ENCODE measurements at regions not wholly inside any gene's neighbourhood (a gene's known extent, or its start where the extent isn't known, plus 50 kb on each side); places are given as distances from the start of the nearest gene placed in this dataset.
A peak's percentile ranks its signal among the peaks of the same experiment; 100 is the strongest.
"Not testable (repeated sequence)": the region's sequence is repeated elsewhere in the genome, so short reads cannot be mapped to it uniquely, and the experiment has no call there.

DNA sequence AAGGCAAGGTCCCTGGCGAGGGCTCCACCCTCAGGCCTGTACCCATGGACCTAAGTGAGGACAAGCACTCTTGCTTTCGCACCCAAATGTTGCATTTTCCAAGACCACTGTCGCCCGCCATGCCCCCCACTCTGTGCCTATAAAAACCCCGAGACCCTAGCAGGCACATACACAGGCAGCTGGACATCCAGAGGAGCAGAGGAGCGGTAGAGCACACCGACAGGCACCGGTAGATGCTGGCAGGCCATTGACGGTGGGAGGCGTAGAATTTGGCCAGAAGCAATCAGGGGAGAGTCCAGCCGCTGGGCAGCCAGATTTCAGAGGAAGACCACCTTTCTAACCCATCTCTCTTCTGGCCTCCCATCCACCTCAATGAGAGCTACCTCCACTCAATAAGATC lies 715.2 kb upstream of the AADAT start:
- DNase-seq (ENCODE audit: low spot score): no peak

DNA sequence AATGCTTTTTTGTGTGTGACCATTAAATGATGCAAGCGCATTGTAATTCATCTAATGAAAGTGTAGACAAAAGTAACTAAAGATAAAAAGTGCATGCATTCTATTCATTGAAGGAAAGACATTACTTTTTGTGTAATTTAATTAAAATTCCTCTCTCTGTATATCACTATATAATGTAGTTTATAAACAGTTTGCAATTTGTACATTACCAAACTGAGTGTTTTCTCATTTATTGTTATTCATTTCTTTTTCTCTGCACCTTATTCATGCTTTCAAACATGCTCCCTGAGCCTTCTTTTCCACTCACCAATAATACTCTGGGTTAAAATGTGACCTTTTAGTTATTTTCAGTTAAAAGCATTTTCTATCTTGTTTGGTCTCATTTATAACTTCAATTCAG lies 713.7 kb upstream of the AADAT start:
- no peak for DNase-seq (ENCODE audit: low spot score)

DNA sequence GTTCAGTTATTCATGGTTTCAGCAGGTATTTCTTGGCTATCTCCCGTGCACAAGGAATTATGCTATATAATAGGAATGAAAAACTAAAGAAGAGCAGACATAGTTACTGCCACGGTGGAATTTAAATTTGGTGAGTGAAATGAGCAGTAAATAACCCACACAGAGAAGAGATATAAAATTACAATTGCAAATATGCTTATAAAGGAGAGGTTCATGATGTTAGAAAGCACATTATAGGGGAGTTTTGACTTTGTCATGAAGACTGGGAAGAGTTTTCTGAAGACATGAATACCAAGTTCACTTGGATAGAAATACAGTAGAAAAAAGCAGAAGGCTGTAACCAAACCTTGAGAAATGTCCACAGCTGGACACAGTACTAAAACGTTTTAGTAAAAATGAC lies 712.0 kb upstream of the AADAT start:
- no peak for DNase-seq (ENCODE audit: low spot score)

DNA sequence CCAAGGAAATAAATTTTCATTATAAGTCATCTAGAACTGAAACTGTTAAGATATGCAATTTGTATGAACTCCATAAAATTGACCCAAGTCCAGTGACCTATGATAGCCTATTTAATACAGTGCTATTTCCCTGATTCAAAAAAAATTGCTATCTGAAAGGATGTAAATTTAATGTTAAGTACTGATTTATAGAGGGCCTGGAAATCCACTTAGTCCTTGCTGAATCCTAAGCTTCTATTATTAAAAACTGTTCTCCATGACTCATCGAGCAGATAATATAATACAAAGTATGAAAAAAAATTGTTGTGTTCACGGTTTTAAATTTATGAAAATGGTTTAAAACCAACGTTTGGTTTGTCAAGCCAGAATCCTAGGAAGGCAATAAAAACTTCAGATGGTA lies 704.8 kb upstream of the AADAT start:
- DNase-seq (ENCODE audit: low spot score): no peak

DNA sequence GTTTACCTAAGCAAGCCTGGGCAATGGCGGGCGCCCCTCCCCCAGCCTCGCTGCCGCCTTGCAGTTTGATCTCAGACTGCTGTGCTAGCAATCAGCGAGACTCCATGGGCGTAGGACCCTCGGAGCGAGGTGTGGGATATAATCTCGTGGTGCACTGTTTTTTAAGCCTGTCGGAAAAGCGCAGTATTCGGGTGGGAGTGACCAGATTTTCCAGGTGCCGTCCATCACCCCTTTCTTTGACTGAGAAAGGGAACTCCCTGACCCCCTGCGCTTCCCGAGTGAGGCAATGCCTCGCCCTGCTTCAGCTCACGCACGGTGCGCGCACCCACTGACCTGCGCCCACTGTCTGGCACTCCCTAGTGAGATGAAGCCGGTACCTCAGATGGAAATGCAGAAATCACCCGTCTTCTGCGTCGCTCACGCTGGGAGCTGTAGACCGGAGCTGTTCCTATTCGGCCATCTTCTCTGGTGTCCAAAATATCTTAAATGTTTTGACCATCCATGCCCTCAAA lies 698.8 kb upstream of the AADAT start:
- DNase-seq (ENCODE audit: low spot score): not testable (repeated sequence)

DNA sequence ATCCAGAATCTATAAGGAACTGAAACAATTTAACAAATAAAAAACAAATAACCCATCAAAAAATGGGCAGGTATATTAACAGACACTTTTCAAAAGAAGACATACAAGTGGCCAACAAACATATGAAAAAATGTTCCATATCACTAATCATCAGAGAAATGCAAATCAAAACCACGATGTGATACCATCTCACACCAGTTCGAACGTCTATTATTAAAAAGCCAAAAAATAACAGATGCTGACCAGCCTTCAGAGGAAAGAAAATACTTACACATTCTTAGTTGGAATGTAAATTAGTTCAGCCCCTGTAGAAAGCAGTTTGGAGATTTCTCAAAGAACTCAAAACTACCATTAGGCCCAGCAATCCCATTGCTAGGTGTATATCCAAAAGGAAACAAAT lies 687.9 kb upstream of the AADAT start:
- no peak for DNase-seq (ENCODE audit: low spot score)

DNA sequence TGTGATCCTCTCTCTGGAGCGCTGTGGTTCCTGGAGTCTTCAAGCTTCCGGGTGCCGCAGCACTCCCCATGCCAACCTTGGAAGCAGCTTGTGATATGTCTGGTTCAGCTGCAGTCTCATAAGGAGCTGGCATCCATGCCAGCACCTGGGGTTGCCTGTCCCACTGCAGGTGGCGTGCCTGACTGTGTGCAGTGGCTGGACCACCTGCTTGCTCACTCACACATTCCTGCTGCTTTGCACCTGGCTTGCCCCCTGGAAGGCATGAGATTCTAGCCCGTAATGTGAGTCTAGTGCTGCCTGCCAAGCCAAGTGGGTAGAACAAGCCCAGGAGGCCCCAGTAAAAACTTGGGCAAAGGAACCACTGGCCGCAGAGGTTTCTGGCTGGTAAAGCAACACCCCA lies 687.2 kb upstream of the AADAT start:
- DNase-seq (ENCODE audit: low spot score): no peak

DNA sequence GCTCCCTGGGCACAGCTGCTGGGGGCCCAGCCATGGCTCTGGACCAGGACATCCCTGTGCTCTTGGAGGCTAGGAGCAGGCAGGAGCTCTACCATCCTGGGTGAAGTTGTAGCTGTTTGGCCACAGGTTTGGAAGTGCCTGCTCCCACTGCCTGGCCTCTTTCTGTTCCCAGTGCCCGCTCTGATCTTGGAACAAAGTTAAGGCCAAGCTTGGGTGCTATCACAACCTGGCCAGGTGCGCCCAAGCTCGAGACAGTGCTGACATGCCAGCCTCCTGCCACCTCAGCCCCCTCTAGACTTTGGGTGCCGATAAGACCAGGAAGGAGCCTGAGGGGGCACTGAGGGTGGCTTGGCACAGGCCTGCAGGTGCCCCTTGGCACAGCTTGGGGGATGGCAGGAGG lies 686.1 kb upstream of the AADAT start:
- DNase-seq (ENCODE audit: low spot score): no peak

DNA sequence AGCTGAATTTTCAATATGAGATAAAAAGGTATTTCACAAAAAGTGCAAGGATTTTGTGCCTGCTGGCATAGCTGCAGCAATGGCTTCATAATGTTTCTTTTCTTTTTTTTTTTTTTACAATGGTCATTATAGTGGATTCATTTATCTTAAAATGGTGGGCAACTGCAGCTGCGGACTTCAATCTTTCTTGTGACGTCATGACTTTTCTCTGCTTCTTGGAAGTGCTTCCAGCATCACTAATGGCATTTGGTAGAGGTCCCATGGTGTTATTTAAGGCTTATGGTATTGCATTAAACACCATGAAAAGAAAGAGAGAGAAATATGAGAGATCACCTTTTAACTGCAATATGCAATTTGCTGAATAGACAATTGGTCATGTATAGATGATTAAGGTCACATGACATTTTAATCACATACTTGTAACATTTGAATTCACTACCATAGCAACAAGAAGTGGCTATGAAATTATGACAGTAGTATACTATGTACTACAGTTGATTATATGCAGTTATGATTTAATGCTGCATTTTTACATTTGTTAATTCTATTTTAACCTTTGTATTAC lies 684.0 kb upstream of the AADAT start:
- no peak for DNase-seq (ENCODE audit: low spot score)

DNA sequence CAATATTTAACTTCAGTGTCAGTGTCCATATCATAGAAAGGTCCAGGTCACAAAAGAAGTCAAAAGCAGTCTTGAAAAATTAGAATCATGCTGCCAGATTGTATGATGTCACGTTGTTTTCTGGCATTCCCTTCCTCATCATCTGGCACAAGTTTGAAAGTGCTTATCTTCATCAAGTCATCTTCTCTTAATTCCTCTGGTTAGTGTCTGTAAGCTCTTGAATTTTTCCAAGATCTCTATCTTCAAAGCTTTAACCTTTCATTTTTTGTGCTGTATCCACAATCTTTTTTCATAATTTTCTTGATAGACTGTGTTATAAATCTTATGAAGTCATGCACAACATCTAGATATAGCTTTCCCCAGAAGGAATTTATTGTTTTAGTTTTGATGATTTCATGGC lies 682.7 kb upstream of the AADAT start:
- peak; percentile 3 for DNase-seq (ENCODE audit: low spot score)

DNA sequence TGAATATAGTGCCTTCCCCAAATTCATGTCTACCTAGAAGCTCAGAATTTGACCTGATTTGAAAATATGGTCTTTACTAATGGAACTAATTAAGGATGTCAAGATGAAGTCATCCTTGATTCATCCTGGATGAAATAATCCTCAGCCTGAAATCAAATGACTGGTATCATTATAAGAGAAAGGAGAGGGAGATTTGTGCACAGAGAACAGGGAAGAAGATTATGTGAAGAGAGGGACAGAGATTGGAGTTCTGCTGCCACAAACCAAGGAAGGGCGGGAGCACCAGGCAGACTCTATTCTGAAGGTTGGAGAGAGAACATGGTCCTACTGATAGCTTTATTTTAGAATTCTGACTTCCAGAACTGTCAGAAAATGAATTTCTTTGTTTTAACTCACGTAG lies 680.9 kb upstream of the AADAT start:
- DNase-seq (ENCODE audit: low spot score): no peak

DNA sequence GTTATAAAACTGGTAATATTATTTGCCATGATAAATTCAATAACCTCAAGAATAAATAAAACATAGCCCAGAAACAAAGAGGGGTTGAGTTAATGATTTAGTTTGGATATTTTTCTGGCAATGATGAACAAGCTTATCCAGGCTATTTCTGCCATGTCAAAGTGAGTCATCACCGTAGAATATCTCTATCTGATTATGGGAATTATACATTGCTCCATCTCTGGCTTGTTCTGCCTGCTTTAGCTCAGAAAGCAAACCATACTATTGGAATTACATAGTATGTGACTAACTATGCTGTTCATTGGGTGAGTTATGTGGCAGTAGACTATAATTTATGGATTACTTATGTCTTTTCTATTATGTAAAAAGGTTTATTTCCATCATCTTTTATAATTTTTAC lies 680.1 kb upstream of the AADAT start:
- no peak for DNase-seq (ENCODE audit: low spot score)

DNA sequence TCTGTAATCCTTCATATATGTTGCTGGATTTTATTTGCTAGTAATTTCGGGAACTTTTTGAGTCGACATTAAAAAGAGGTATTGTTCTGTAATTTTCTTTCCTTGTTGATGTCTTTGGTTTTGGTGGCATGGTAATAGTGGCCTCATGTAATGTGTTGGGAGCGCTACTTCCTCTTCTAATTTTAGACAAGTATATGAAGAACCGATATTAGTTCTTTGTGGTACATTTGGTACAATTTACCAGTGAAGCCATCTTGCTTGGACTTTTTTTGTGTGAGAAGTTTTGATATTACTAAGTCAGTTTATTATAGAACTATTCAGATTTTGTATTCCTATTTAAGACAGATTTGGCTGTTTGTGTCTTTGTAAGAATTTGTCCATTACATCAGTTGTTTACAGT lies 669.2 kb upstream of the AADAT start:
- DNase-seq (ENCODE audit: low spot score): no peak

DNA sequence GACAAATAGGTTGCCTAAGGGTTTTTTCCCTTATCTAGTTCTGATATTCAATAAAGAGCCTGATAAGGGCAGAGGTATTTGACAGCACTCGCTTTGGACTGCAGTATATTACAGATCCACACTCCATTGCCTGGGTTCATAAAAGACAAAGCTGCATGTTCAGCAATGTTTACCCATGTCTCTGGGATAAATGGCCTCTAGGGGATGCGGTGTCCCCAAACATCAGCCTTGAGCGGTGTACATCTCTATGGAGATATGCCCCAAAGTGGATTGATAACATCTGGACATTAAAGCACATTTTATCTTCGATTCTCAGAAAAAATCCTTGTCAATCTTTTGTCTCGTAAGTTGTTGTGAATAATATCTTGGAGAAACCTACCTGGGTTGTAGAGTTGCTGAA lies 660.8 kb upstream of the AADAT start:
- peak; percentile 9 for DNase-seq (ENCODE audit: low spot score)

DNA sequence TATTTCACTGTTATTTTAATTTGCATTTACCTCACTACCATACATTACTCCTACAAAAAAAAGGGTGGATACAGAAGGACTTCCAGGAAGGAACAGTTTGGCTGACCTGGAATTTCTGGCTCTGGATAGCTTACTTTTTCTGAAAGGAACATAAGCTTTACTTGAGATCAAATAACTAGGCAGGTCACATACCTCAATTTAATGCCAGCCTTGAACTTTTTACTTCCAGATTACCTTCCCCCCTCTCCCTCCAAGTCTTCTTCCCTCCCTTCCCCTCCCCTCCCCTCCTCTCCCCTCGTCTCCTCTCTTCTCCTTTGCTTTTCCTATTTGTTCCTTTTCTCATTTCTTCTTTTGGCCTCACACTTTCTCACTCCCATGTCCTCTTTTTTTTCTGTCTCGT lies 659.2 kb upstream of the AADAT start:
- DNase-seq (ENCODE audit: low spot score): no peak

DNA sequence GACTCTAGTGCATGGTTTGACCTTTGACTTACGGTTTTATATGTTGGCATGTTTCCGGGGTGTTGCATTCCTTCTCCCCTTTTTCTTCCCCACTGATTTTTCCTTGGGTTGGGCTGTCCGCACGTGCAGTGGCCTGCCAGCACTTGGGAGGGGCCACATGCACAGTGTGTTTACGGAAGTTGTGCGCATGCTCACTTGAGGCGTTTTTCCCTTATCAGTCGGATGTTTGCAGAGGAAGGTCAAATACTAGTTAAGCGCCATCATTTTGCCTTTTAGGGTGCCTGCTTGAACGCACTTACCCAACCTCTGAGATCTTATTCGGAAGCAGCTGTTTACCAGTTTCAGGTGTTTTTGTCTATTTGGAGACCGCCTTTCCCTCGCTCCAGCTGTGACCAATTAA lies 653.9 kb upstream of the AADAT start:
- DNase-seq (ENCODE audit: low spot score): no peak

DNA sequence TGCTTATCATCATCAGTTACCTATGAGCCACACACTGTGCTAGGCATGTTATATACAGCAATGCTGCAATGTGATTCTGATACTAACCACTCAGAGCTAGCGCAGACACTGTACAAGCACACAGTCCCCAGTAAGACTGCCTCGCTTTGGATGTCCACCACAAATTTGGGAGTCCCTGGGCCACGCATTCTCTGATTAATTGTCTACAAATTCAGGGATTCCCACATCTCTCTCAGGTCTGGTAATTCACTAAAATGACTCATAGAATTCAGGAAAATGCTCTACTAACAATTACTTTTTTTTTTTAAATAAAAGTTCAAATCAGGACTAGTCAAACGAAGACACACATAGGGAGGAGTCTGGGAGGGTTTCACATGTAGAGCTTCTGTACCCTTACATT lies 652.1 kb upstream of the AADAT start:
- DNase-seq (ENCODE audit: low spot score): no peak

DNA sequence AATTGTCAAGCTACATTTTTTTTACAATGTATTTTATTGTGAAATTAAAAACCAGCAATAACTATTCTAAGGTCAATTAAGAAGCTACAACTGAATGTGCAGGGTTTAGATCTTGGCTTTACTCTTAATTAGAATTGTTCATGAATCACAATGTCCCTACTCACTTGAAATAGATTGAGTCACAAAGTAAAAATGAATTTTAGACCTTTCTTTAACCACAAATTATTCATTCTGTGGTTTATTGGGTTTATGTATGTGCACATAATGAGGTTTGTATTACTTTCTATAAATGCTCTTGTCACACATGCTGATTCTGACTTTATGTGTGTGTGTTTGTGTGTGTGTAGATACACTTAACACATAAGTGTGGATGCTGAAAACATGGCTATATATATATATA lies 647.0 kb upstream of the AADAT start:
- no peak for DNase-seq (ENCODE audit: low spot score)

DNA sequence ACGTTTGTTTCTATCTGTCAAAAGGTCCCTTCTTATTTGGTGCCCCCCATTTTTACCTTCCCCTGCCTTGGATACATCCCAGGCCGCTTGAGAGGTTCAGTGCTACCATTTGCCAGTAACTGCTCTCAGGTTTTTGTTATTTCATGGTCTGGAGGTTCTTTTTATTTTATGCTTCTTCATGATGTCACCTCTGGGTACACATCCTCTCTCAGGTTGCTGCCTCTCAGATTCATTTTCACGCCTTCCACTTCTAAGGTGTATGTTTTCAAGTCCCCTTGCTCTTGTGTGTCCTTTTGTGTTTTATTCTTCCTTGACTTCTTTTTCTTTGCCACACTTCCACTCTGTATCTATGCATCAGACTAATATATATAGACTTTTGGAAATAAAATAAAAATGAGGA lies 640.1 kb upstream of the AADAT start:
- no peak for DNase-seq (ENCODE audit: low spot score)

DNA sequence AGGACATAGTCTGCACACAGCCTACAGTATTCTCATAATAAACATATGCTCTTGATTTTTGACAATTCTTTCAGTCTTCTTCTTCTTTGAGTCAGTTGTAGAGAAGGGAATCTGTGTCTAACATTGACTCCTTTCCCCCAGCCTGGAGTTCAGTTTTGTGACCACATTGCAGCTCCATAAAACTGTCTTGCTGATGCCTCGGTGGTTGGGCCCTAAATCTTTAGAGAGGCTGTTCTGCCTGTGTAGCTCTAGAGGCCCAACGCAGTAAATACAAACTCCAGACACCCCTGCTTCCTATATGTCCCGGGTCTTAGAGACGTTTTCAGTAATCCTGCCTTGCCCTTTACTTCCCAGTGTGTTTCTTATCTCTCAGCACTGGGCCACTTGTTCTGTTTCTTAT lies 639.5 kb upstream of the AADAT start:
- DNase-seq (ENCODE audit: low spot score): peak; percentile 3

DNA sequence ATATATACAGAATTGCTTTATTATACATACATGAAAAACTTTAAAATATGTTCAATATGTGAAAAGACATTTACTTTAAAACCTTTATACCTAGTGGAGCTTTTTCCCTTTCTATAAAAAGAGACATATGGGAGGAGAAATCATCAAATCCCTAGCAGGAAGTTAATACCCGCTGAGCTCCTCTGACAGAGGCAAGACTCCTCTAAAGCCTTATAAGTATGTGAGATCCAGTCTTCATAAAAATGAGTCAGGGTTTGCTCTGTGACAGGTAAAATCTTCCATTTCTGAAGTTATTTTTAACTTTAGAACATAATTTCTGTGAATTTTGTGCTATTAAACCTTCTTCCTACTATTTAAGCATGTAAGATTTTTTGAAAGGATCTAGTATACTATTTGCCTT lies 634.4 kb upstream of the AADAT start:
- DNase-seq (ENCODE audit: low spot score): no peak

DNA sequence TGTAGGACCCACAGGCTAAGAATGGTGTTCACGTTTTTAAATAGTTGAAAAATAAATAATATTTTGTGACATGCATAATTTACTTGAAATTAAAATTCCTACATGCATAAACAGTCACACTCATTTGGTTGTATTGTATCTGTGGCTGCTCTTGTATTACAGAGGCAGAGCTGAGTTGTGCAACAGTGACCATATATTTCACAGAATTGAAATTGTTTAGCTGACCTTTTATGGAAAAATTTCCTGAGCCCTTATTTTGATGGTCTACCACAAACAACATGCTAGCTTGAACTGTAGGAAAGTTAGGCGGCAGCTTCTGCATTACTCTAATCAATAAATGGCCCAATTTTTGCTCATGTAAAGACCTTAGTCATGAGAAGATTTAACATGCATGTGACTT lies 633.4 kb upstream of the AADAT start:
- DNase-seq (ENCODE audit: low spot score): no peak

DNA sequence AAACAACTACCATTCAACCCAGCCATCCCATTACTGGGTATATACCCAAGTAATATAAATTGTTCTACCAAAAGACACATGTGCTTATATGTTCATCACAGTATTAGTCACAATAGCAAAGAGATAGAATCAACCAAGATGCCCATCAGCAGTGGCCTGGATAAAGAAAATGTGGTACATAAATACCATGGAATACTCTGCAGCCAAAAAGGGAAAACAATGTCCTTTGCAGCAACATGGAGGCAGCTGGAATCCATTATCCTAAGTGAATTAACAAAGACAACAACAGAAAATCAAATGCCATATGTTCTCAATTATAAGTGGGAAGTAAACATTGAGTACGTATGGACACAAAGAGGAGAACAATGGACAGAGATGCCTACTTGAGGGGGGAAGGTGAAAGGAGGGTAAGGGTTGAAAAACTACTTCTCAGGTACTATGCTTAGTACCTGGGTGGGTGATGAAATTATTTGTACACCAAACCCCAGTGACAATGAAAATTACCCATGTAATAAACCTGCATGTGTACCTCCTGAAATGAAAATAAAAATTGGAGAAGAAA lies 632.1 kb upstream of the AADAT start:
- DNase-seq (ENCODE audit: low spot score): peak; percentile 38

DNA sequence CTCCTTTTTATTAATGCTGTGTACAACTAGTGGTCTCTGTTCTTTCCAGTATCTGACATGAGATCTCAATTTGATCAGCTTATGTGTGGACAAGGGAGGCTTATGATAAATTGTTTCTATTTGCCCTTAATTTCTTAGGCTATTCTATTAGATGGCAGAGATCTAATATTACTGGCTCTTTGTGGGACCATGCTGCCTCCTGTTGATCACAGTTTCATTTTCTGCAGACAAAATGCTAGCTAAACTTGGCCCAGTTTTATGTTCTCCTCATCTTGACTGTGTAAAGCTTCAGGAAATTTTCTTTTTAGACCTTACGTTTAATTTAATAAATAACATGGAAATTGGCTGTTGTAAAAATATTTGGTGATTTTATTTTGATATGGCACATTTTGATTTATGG lies 627.1 kb upstream of the AADAT start:
- DNase-seq (ENCODE audit: low spot score): no peak

All from SK-N-DZ (cell line).